H1 (cell line): ENCODE measurements at regions not wholly inside any gene's neighbourhood (a gene's known extent, or its start where the extent isn't known, plus 50 kb on each side); places are given as distances from the start of the nearest gene placed in this dataset.

ENCODE experiments used
- CTCF ChIA-PET: fragments of 300-600 bp; sonication (Branson Sonifier 250); formaldehyde crosslinking; loops from one replicate; lab custom pipeline; 2021; ENCODE audit not compliant: partially characterized antibody; lab: Charles Lee
- POLR2A ChIA-PET: fragments of 300-600 bp; sonication (Branson Sonifier 250); formaldehyde crosslinking; loops from one replicate; lab custom pipeline; 2021; ENCODE audit warnings: inconsistent platforms; ENCODE audit not compliant: partially characterized antibody; lab: Charles Lee
- DNase-seq, 2 experiments: peaks; one replicate each; pipeline versions ENCODE4 v3.0.0 to v3.0.0-alpha.2; 2010 to 2022; ENCODE audit warnings: low spot score in 2 of 2, low read depth in 1 of 2, mixed read lengths in 1 of 2
- FAIRE-seq: peaks from 2 replicates; lab custom pipeline; 2011; peaks lifted over from hg19 to GRCh38; lab: Jason Lieb, UNC
- H2AFZ ChIP-seq: 2 replicates; pipeline ENCODE4 v1.8.1; 2012; ENCODE audit warnings: low read length, inconsistent platforms
- H2AK5ac ChIP-seq: 2 replicates; pipeline ENCODE4 v1.6.1; 2013; ENCODE audit warnings: low read depth, low read length
- H2BK120ac ChIP-seq: replicated peaks from 2 replicates; pipeline ENCODE3; 2013; ENCODE audit warnings: low read depth, low read length, inconsistent platforms
- H2BK12ac ChIP-seq: 2 replicates; pipeline ENCODE4 v1.6.1; 2013; ENCODE audit warnings: low read depth, low read length
- H2BK15ac ChIP-seq: 2 replicates; pipeline ENCODE4 v1.6.1; 2013; ENCODE audit warnings: low read length
- H2BK20ac ChIP-seq: 2 replicates; pipeline ENCODE4 v1.6.1; 2013; ENCODE audit warnings: low read length
- H2BK5ac ChIP-seq: 2 replicates; pipeline ENCODE4 v1.6.1; 2013; ENCODE audit warnings: low read depth, low read length
- H3K14ac ChIP-seq: 2 replicates; pipeline ENCODE4 v1.6.1; 2013; ENCODE audit warnings: inconsistent platforms; ENCODE audit not compliant: insufficient read length
- H3K18ac ChIP-seq: 2 replicates; pipeline ENCODE4 v1.6.1; 2013; ENCODE audit warnings: low read length; ENCODE audit errors: extremely low read depth
- H3K23ac ChIP-seq: 2 replicates; pipeline ENCODE4 v1.6.1; 2013; ENCODE audit warnings: inconsistent platforms; ENCODE audit not compliant: insufficient read length
- H3K23me2 ChIP-seq: 2 replicates; pipeline ENCODE4 v1.6.1; 2013; ENCODE audit warnings: low read depth, low read length
- H3K27ac ChIP-seq: 2 replicates; pipeline ENCODE4 v1.6.1; 2011; ENCODE audit warnings: low read depth, low read length, inconsistent platforms
- H3K27me3 ChIP-seq, 4 experiments: replicated peaks in 1 of 4; 1 replicate in 1 of 4; 2 replicates in 3 of 4; pipeline versions ENCODE4 v1.6.1 to v1.8.1; 2011 to 2013; ENCODE audit warnings: low read length in 3 of 4, mild to moderate bottlenecking in 3 of 4, inconsistent platforms in 2 of 4, mixed read lengths in 2 of 4, moderate library complexity in 1 of 4; ENCODE audit not compliant: control insufficient read depth in 3 of 4, insufficient read depth in 3 of 4; ENCODE audit errors: extremely low read depth in 1 of 4
- H3K36me3 ChIP-seq, 4 experiments: 2 replicates each; pipeline versions ENCODE4 v1.6.1 to v1.8.1; 2011 to 2013; ENCODE audit warnings: mild to moderate bottlenecking in 4 of 4, low read length in 3 of 4, moderate library complexity in 2 of 4, control low read depth in 1 of 4, inconsistent platforms in 1 of 4; ENCODE audit not compliant: insufficient read depth in 4 of 4, control insufficient read depth in 2 of 4
- H3K4ac ChIP-seq: replicated peaks from 2 replicates; pipeline ENCODE3; 2013; ENCODE audit warnings: low read length, low read depth, mixed read lengths, inconsistent platforms; ENCODE audit not compliant: insufficient read length
- H3K4me1 ChIP-seq, 4 experiments: replicated peaks in 1 of 4; 1 replicate in 1 of 4; 2 replicates in 3 of 4; pipeline versions ENCODE4 v1.6.1 to v1.8.1; 2011 to 2013; ENCODE audit warnings: low read length in 3 of 4, inconsistent platforms in 2 of 4, mixed read lengths in 1 of 4; ENCODE audit not compliant: insufficient read depth in 4 of 4, control insufficient read depth in 3 of 4
- H3K4me2 ChIP-seq, 2 experiments: 2 replicates each; pipeline versions ENCODE4 v1.6.1 to v1.8.1; 2011 to 2013; ENCODE audit warnings: low read depth in 2 of 2, low read length in 2 of 2, control low read depth in 1 of 2, inconsistent platforms in 1 of 2, mild to moderate bottlenecking in 1 of 2; ENCODE audit not compliant: insufficient read depth in 1 of 2
- H3K4me3 ChIP-seq, 4 experiments: fragments of 200-600, 300-600 bp in 1 of 4; sonication (generic), shearing (Covaris generic), sonication (Bioruptor Twin) in 1 of 4; 2 replicates each; pipeline versions ENCODE4 v1.5.1 to v1.8.1; 2011 to 2016; ENCODE audit warnings: low read length in 4 of 4, low read depth in 3 of 4, control low read depth in 2 of 4, inconsistent platforms in 2 of 4, mild to moderate bottlenecking in 2 of 4, mixed read lengths in 1 of 4, moderate library complexity in 1 of 4; ENCODE audit not compliant: insufficient read depth in 2 of 4; ENCODE audit errors: extremely low read depth in 1 of 4
- H3K56ac ChIP-seq: replicated peaks from 2 replicates; pipeline ENCODE3; 2013; ENCODE audit warnings: low read depth, mild to moderate bottlenecking, mixed read lengths, low read length, inconsistent platforms; ENCODE audit not compliant: insufficient read length
- H3K79me1 ChIP-seq: 2 replicates; pipeline ENCODE4 v1.6.1; 2013; ENCODE audit warnings: low read depth, low read length, control low read depth
- H3K79me2 ChIP-seq, 2 experiments: 2 replicates each; pipeline versions ENCODE4 v1.6.1 to v1.8.1; 2012 to 2013; ENCODE audit warnings: low read length in 2 of 2, mild to moderate bottlenecking in 2 of 2, inconsistent platforms in 1 of 2; ENCODE audit not compliant: insufficient read depth in 2 of 2, control insufficient read depth in 1 of 2
- H3K9ac ChIP-seq, 4 experiments: replicated peaks in 1 of 4; 1 replicate in 1 of 4; 2 replicates in 3 of 4; pipeline versions ENCODE4 v1.6.1 to v1.8.1; 2011 to 2013; ENCODE audit warnings: low read depth in 3 of 4, low read length in 3 of 4, control low read depth in 2 of 4, mild to moderate bottlenecking in 2 of 4, moderate library complexity in 2 of 4, inconsistent platforms in 1 of 4; ENCODE audit errors: extremely low read depth in 1 of 4
- H3K9me3 ChIP-seq, 2 experiments: 2 replicates each; pipeline versions ENCODE4 v1.6.1 to v1.8.1; 2012 to 2013; ENCODE audit warnings: mild to moderate bottlenecking in 2 of 2, moderate library complexity in 2 of 2, control low read depth in 1 of 2, inconsistent platforms in 1 of 2, low read depth in 1 of 2, low read length in 1 of 2, mixed read lengths in 1 of 2; ENCODE audit not compliant: insufficient read depth in 2 of 2
- H4K20me1 ChIP-seq, 2 experiments: replicated peaks in 1 of 2; 2 replicates each; pipeline versions ENCODE3 to v1.8.1; 2011 to 2013; ENCODE audit warnings: inconsistent platforms in 2 of 2, low read length in 2 of 2, mild to moderate bottlenecking in 1 of 2; ENCODE audit not compliant: insufficient read depth in 2 of 2, control insufficient read depth in 1 of 2
- H4K5ac ChIP-seq: 2 replicates; pipeline ENCODE4 v1.6.1; 2013; ENCODE audit warnings: low read length, low read depth, mixed read lengths, inconsistent platforms; ENCODE audit not compliant: insufficient read length
- H4K8ac ChIP-seq: 2 replicates; pipeline ENCODE4 v1.8.0; 2013; ENCODE audit warnings: mild to moderate bottlenecking, moderate library complexity, low read length, inconsistent platforms; ENCODE audit not compliant: insufficient read depth; ENCODE audit errors: extremely low read depth
- H4K91ac ChIP-seq: replicated peaks from 2 replicates; pipeline ENCODE3; 2013; ENCODE audit warnings: low read length, mixed read lengths, inconsistent platforms; ENCODE audit not compliant: insufficient read length
- CBX5 ChIP-seq: fragments of 300-800, 300-1000 bp; sonication (generic); IDR thresholded peaks from 2 replicates; pipeline ENCODE4 v1.7.1; 2016; ENCODE audit warnings: antibody characterized with exemption, low read length, low read depth
- CREB1 ChIP-seq: IDR thresholded peaks from 2 replicates; pipeline ENCODE4 v1.6.1; 2012; ENCODE audit warnings: inconsistent platforms
- GABPA ChIP-seq: IDR thresholded peaks from 2 replicates; pipeline ENCODE4 v1.6.1; 2011; ENCODE audit warnings: mild to moderate bottlenecking, low read length, moderate library complexity, borderline replicate concordance; ENCODE audit not compliant: insufficient read depth
- JUND ChIP-seq: IDR thresholded peaks from 2 replicates; pipeline ENCODE4 v1.6.1; 2011; ENCODE audit warnings: mild to moderate bottlenecking, improper control_type of control experiment, low read length
- NANOG ChIP-seq: IDR thresholded peaks from 2 replicates; pipeline ENCODE4 v1.6.1; 2011; ENCODE audit warnings: low read length, low read depth, mild to moderate bottlenecking, inconsistent platforms; ENCODE audit not compliant: insufficient read depth, poor library complexity, severe bottlenecking
- NRF1 ChIP-seq: IDR thresholded peaks from 2 replicates; pipeline ENCODE4 v1.6.1; 2011; ENCODE audit warnings: mild to moderate bottlenecking, low read depth, low read length, improper control_type of control experiment
- RAD21 ChIP-seq, 2 experiments: IDR thresholded peaks in 1 of 2; conservative IDR thresholded peaks in 1 of 2; 2 replicates each; pipeline ENCODE4 v1.6.1; 2011; ENCODE audit warnings: low read depth in 2 of 2, low read length in 2 of 2, improper control_type of control experiment in 1 of 2, inconsistent platforms in 1 of 2, mild to moderate bottlenecking in 1 of 2, moderate library complexity in 1 of 2
- RNF2 ChIP-seq: fragments of 200-900, 300-1000 bp; sonication (generic); IDR thresholded peaks from 2 replicates; pipeline ENCODE4 v1.7.1; 2016; ENCODE audit warnings: borderline replicate concordance, low read depth, mild to moderate bottlenecking, antibody characterized with exemption, low read length; ENCODE audit not compliant: poor library complexity, severe bottlenecking; ENCODE audit errors: missing control alignments
- SAP30 ChIP-seq: fragments of 300-600 bp; sonication (generic); IDR thresholded peaks from 2 replicates; pipeline ENCODE4 v1.7.1; 2012; ENCODE audit warnings: low read length, moderate library complexity, mild to moderate bottlenecking, inconsistent platforms; ENCODE audit not compliant: insufficient read depth, insufficient replicate concordance
- SIX5 ChIP-seq: IDR thresholded peaks from 2 replicates; pipeline ENCODE4 v1.6.1; 2011; ENCODE audit warnings: mild to moderate bottlenecking, low read depth, low read length
- SP4 ChIP-seq: IDR thresholded peaks from 2 replicates; pipeline ENCODE4 v1.6.1; 2012; ENCODE audit warnings: low read length, inconsistent platforms
- TAF1 ChIP-seq: IDR thresholded peaks from 2 replicates; pipeline ENCODE4 v1.6.1; 2011; ENCODE audit warnings: mild to moderate bottlenecking, low read depth, low read length
- TBP ChIP-seq: IDR thresholded peaks from 2 replicates; pipeline ENCODE4 v1.6.1; 2011; ENCODE audit warnings: low read depth, low read length, improper control_type of control experiment
- ZNF274 ChIP-seq: IDR thresholded peaks from 2 replicates; pipeline ENCODE4 v1.7.0; 2012; ENCODE audit warnings: low read length, borderline replicate concordance; ENCODE audit errors: extremely low read depth
- WGBS, 2 experiments: shearing (Covaris generic) in 1 of 2; methylation state at CpG; one replicate each; pipeline versions ENCODE4 v1.1.6 to v1.1.7; 2013 to 2015; ENCODE audit warnings: low lambda C conversion rate in 2 of 2, mixed read lengths in 2 of 2, inconsistent platforms in 1 of 2, low coverage in 1 of 2, missing lambda C conversion rate in 1 of 2; ENCODE audit not compliant: insufficient replicate concordance in 2 of 2, insufficient coverage in 1 of 2, insufficient read length in 1 of 2; ENCODE audit errors: extremely low coverage in 1 of 2, missing lambda C conversion rate in 1 of 2; 5-methylcytosine and 5-hydroxymethylcytosine counted together

DNA sequence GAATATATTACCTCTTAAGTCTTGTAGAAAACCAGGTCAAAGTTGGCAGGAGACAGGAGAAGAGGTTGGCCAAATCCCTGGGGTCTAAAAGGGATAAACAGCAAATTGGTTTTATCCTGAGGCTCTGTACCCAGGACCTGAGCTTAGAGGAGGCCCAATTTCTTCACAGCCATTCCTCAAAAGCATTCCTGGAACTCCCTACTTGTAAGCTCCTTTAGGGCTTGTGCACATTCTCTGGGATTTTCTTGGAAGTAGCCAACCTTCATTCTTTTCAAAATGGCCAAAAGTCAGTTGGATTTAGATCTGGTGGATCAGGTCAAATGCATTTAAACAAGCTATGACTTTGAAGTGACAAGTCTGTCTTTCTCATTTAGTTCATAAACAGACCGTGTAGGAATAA is 152.1 kb upstream of the PLXNC1 start:
- CTCF ChIA-PET, result interaction anchor here (0.6 to 2.4 kb wide), 3 partner anchors 14 to 577 kb away, joined by 3 to 7 read pairs (median 3); no protein-coding TSS in a partner anchor
- Histone ChIP-seq H2BK15ac (no peak overlapping the region), H3K23ac (no peak overlapping the region), H3K18ac (no peak overlapping the region), H2BK12ac (no peak overlapping the region), H3K27ac (no peak overlapping the region), H4K20me1 (no peaks in the 10 kb centered on the region), H4K91ac (no peak overlapping the region), H3K14ac (no peak overlapping the region), H3K79me2 (no peaks in the 10 kb centered on the region), H4K5ac (no peak overlapping the region), H3K56ac (no peak overlapping the region), H3K4me2 (no peak overlapping the region), H3K79me1 (no peaks in the 10 kb centered on the region), H3K4me1 (peaks cover 0 to 3% (median 1%) of the 10 kb centered on the region in 4 experiments; a peak in 3 of 7 replicates), H3K9me3 (no peaks in the 10 kb centered on the region), H3K4me3 (no peak overlapping the region), H2BK120ac (no peak overlapping the region), H3K23me2 (no peaks in the 10 kb centered on the region), H2BK20ac (no peak overlapping the region), H4K8ac (no peak overlapping the region), H3K27me3 (no peaks in the 10 kb centered on the region), H3K4ac (no peak overlapping the region), H2AK5ac (no peak overlapping the region), H3K9ac (no peak overlapping the region), H2BK5ac (no peak overlapping the region), H3K36me3 (no peaks in the 10 kb centered on the region), H2AFZ (no peak overlapping the region)
- 86% methylated on average over 1 of the region's 1 CpG; no CpG with 5 or more reads in 1 of the 2 experiments for WGBS, 2 experiments
- POLR2A ChIA-PET, result no interaction called here
- DNase-seq, result no peak
- FAIRE-seq, result no peak
- TF ChIP-seq NANOG (no peak), GABPA (no peak), RNF2 (no peak), CREB1 (no peak), RAD21 (IDR thresholded peaks at IDR 0.05 in 1 of 2, conservative IDR thresholded peaks at IDR 0.05 in 1 of 2; ENCODE audit: low read depth in 2 of 2, low read length in 2 of 2) (no peak), TBP (no peak), NRF1 (no peak), ZNF274 (no peak), TAF1 (no peak), SIX5 (no peak), JUND (no peak), SAP30 (no peak), SP4 (no peak), CBX5 (no peak)
